Activated T-cell treated with anti-CD3 and anti-CD28 coated beads, Interleukin-2, amount 50 U/mL, for 48 hours (primary cell): ENCODE measurements at regions not wholly inside any gene's neighbourhood (a gene's known extent, or its start where the extent isn't known, plus 50 kb on each side); places are given as distances from the start of the nearest gene placed in this dataset.

ENCODE experiments used
- DNase-seq, 2 experiments: peaks; one replicate each; pipeline ENCODE4 v3.0.0-alpha.2; 2020

DNA sequence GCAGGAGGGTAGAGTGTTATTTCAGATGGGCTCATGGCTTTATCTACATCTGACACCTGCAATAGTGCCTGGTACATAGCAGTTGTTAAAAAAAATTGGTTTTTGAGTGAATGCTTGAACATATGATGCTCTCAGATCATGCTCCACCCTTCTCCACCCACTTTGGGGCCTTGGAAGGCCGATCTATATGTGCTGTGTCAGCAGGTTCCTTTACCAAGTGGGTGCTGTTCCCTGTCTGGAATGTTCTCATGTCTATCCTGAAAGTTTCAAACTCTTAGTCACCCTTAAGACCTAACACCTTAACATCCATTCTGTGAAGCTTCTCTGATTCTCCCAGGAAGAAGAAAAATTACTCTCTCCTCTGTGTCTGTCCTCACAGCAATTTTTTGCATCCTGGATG lies 556.3 kb upstream of the TBX3 start:
- DNase-seq, result no peak

DNA sequence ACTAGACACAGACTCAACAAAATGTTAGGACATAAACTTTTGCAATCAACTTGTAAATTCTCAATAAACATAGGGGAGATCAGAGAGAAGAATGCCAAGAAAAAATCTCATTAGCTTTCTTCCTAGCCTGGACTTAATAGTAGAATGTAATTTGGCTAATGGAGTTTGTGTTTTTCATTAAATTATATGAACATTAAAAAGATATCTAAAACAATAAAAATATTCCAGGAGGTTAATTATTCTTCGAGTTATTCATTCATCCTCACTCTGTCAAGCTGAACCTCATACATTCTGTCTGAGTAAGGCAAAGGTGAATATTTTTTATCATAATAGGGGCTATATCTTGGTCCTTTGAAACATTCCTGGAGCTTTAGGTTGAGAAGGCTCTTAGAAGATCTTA lies 551.9 kb upstream of the TBX3 start:
- DNase-seq, result no peak

DNA sequence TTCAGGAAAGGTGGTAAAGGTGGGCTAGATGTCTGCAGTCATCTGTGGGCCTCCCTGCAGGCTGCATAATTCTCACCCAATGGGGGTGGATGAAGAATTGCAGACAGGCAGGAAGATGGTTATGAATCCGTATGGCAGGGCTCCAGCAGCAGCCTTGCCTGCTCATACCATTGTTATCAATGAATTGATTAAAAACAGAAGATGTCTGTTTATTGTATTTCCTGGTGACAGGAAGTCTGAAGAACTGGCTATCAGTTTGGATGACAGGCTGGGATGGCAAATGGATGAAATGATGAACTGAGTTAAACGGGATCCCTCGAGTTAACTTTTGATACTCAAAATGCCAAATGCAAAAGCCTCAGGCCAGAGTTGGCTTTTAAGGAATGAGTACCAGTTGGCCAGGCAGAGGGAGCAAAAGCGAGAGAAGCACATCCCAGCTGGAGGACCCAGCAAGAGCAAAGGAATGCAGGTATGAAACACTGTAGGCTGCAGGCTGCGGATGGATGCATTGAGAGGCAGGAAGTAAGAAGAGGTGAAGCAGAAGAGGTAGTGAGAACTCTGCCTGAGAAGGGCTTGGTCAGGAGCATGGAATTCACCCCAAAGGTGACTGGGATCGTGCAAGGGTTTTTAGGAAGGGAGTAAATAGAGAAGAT lies 550.0 kb upstream of the TBX3 start:
- DNase-seq, result no peak

DNA sequence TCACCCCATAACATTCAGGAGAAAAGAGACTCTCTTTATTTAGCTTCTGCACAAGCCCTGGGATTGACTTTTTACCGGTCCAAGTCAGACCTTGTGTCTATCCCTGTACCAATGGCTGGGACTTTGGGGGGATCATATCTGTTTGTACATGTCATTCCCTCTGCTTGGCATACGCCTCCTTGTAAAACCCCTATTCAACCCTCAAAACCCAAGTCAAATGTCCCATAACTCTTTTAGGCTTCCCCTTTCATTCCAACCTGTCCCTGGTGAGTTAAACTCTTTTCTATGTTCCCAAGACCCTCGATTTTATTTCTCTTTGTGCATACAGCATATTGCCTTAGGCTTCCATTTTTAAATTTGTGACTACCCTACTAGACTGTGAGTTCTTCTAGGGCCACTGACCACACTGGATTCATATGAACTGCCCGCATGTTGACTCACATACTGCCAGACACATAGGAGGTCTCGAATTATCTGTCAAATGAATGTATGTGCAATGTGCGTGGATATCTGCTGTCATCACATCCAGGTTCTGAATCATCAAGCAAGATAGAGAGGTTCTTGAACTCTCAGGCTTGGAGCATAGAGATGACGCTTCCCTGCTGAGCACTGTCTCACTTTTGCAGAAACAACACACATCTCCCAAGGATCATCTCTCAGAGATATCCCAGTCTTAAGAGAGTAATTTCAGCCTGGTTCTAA lies 548.6 kb upstream of the TBX3 start:
- no peak for DNase-seq

GRCh38 chr12:115230606-115231005 lies 546.6 kb upstream of the TBX3 start:
- no peak for DNase-seq

- DNase-seq, result no peak
These were observed 545.5 kb upstream of the TBX3 start for GRCh38 chr12:115229517-115229916.

DNA sequence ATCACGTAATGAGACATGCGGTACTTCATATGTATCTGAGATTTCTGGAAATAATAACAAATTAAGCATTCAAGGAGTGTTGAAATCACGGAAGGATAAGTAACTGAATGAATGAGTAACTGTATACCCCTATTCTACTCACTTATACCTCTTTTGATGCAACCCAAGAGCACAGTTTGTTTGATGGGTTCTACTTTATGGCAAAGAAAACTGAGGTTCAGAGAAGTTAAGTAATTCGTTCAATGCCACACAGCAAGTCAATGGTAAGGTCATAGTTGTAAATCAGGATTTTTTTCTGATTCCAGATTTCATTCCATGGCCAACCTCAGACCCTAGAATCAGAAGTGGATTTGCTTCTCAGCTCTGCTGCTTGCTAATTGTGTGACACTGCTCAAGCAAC lies 544.5 kb upstream of the TBX3 start:
- DNase-seq, result no peak

DNA sequence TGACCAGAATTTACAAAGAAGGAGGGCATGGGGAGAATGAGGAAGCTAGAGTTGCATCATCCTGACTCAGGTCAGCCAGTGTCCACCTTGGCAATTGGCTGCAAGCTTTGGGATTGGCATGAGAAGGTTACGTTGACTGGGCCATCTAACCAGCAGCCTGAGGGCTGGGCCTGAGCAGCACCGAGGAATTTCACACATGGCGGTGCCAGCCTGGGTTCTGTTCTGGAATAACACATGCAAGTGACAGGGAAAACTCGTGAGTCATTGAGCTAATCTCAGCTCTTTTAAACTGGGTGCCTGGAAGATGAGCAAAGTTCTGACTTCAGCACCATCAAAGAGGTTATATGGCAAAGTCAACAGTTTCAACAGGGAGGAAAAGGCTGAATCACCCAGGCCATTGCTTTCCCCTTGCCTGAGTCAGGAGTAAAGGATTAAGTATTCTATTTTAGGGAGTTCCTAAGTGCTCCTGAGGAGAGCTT lies 543.2 kb upstream of the TBX3 start:
- no peak for DNase-seq

GRCh38 chr12:115225845-115226244 lies 541.9 kb upstream of the TBX3 start:
- no peak for DNase-seq

- DNase-seq, result no peak
These were observed 540.0 kb upstream of the TBX3 start for GRCh38 chr12:115223991-115224390.

DNA sequence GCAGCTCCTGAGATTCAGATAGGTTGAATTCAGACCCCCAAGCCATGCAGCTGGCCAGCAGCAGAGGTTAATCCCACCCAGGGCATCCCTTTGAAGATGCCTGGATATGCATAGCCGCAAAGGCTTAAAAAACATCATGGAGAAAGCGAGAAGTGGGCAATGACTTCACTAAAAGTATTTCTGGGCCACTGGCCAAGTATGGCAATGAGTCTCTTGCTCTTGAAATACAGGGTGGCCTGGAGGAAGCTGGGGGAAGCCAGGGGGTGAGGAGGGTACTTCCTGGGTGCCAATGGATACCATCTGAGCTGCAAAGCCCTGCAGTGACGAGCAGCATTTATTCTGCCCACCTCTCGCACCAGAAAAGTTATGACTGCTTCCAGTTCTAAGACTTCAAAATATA lies 539.3 kb upstream of the TBX3 start:
- no peak for DNase-seq

- no peak for DNase-seq
These were observed 538.2 kb upstream of the TBX3 start for GRCh38 chr12:115222220-115222619.

- no peak for DNase-seq
These were observed 532.3 kb upstream of the TBX3 start for GRCh38 chr12:115216301-115216700.

- no peak for DNase-seq
These were observed 531.6 kb upstream of the TBX3 start for GRCh38 chr12:115215544-115215943.

GRCh38 chr12:115213538-115214016 lies 529.6 kb upstream of the TBX3 start:
- DNase-seq, result no peak

DNA sequence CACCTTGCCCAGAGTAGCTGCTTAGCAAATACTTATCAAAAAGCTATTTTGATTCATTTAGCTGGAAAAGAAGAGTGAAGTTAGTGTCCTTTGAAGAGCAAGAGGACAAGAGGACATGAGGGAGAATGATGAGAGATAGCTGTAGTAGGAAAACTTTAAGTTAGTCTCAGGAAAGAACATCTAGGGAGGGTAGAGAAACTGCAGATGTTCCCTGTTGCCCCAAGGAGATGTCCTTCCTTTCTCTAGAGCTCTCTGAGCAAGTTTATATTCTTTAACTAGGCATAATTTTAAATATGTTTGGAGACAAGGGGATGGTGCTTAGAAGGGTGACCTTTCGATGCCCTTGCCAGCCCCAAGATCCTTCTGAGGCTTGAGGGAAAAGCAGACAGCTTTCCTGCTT lies 529.1 kb upstream of the TBX3 start:
- no peak for DNase-seq

- no peak for DNase-seq
These were observed 528.4 kb upstream of the TBX3 start for GRCh38 chr12:115212356-115212755.

- DNase-seq, result no peak
These were observed 526.7 kb upstream of the TBX3 start for GRCh38 chr12:115210533-115211252.

- DNase-seq, result no peak
These were observed 525.3 kb upstream of the TBX3 start for GRCh38 chr12:115209230-115209629.

DNA sequence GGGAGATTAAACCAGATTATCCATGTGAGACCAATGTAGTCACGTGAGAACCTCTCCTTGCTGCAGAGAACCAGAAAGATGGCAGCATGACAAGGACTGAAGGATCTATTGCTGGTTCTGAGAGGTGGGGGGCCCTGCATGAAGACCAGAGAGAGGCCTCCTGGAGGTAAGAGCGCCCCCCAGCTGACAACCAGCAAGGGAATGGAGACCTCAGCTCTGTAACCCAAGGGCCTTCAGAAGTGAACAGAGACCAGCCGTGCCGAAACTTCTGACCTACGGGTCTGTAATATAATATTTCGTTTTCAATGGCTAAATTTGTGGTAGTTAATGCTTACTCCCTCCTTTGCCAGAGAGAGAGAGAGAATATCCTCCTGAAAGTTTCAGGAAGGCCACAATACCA lies 524.1 kb upstream of the TBX3 start:
- DNase-seq, result no peak

DNA sequence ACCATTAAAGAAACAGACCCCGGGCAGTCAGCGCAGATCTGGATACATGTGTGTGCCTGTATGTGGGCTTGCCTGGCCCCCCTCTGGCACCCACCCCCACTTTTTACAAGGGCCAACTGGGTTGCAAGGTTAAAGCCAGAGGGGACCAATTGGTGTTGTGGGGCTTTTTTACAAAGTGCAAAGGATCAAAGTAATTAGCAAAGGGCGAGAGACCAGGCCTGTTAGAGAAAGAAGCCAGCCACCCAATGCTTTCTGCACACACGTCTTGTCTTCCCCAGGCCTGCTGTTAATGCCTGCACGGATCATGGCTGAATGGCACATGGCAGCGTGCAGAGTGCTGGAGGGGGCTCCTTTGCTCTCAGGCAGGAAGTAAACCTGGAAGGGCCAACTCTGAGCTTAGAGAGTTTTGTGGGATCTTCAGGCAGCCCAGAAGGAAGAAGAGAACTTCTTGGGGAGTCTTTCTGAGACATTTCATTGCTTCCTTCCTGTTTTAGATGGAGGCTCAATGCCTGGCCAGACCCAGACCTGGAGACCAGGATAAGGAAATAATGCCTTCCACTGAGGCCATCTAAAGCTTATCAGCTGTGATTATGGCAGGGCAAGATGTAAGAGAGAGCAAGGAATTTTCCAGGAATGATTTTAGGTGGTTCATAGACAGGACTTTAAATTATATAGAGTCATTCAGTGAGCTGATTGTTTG lies 523.4 kb upstream of the TBX3 start:
- DNase-seq, result no peak

- no peak for DNase-seq
These were observed 522.8 kb upstream of the TBX3 start for GRCh38 chr12:115206801-115207200.

DNA sequence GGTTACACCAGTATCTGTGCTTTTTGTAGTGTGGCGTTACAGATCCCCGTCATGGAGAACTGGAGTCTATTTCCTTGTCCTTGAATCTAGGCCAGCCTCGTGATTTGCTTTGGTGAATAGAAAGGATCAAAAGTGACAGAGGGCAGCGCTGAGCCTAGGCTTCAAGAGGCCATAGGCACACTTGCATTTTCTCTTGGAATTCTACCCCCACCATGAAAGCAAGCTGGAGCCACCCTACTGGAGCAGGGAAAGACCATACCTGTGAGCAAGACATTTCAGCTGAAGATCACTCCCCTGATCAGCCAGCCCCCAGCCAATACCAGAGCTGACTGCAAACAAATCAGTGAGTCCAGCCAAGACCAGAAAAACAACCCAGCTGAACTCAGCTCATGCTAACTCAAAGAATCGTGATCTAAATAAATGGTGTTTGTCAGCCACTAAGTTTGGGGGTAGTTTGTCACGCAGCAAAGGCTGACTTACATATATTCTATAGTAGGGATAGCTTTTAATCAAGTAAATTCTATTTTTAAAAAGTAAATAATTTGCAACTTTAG lies 521.9 kb upstream of the TBX3 start:
- no peak for DNase-seq
